ENCODE measurements at regions not wholly inside any gene's neighbourhood (a gene's known extent, or its start where the extent isn't known, plus 50 kb on each side); places are given as distances from the start of the nearest gene placed in this dataset.

DNA sequence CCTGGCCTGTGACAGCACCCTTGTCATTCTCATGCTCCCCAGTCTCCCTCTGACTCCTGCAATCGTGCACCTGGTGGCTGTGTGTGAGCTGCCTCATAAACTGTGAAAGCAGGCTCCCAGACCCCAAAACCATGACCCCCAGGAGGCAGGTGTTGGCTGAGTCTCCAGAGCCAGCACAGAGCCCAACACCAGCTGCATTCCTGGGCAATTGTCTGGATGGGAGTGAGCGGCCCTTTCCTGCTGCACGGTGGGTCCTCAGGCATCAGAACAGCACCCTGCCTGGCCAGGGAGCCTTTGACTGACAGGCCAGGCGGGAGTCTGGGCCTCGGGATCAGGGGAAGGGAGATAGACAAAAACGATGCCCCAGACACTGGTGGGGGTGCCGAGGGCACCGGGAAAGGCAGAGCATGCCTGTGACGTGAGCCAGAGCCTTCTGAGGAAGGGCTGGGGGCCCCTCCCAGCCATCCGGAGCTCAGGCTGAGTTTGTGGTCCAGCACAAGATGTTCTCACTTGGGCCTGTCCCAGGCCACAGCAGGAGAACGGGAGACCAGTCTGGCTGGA lies 135.1 kb upstream of the GPC1 start:
- TF ChIP-seq, protein P1, sequence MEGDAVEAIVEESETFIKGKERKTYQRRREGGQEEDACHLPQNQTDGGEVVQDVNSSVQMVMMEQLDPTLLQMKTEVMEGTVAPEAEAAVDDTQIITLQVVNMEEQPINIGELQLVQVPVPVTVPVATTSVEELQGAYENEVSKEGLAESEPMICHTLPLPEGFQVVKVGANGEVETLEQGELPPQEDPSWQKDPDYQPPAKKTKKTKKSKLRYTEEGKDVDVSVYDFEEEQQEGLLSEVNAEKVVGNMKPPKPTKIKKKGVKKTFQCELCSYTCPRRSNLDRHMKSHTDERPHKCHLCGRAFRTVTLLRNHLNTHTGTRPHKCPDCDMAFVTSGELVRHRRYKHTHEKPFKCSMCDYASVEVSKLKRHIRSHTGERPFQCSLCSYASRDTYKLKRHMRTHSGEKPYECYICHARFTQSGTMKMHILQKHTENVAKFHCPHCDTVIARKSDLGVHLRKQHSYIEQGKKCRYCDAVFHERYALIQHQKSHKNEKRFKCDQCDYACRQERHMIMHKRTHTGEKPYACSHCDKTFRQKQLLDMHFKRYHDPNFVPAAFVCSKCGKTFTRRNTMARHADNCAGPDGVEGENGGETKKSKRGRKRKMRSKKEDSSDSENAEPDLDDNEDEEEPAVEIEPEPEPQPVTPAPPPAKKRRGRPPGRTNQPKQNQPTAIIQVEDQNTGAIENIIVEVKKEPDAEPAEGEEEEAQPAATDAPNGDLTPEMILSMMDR (IDR thresholded peaks at IDR 0.05) = no peak
- TF ChIP-seq POLR2A (IDR thresholded peaks at IDR 0.05) = no peak
